T-helper 1 cell treated with Interleukin-12 subunit alpha and Interleukin-12 subunit beta and Interleukin-4 antibody, amounts not matched to agents 30 μg/mL and 1 μg/mL, for 36 hours (primary cell): ENCODE measurements at regions not wholly inside any gene's neighbourhood (a gene's known extent, or its start where the extent isn't known, plus 50 kb on each side); places are given as distances from the start of the nearest gene placed in this dataset.

ENCODE experiments used
- H3K27ac Mint-ChIP-seq: one replicate; pipeline ENCODE4 v1.8.0; 2021; ENCODE audit warnings: mild to moderate bottlenecking, mixed read lengths
- H3K27me3 Mint-ChIP-seq: one replicate; pipeline ENCODE4 v1.8.0; 2021; ENCODE audit warnings: low read depth, mixed read lengths
- H3K36me3 Mint-ChIP-seq: one replicate; pipeline ENCODE4 v1.8.0; 2021; ENCODE audit warnings: low read depth, mixed read lengths
- H3K4me1 Mint-ChIP-seq: one replicate; pipeline ENCODE4 v1.8.0; 2021; ENCODE audit warnings: low read depth, mixed read lengths
- H3K4me3 Mint-ChIP-seq: one replicate; pipeline ENCODE4 v1.8.0; 2021; ENCODE audit warnings: mild to moderate bottlenecking, moderate library complexity, mixed read lengths
- H3K9me3 Mint-ChIP-seq: one replicate; pipeline ENCODE4 v1.8.0; 2021; ENCODE audit warnings: mixed read lengths

- H3K4me1 Mint-ChIP-seq = no peaks in the 10 kb centered on the region
- no peak overlapping the region for H3K27ac Mint-ChIP-seq
- no peaks in the 10 kb centered on the region for H3K36me3 Mint-ChIP-seq
- H3K4me3 Mint-ChIP-seq = no peak overlapping the region
- no peaks in the 10 kb centered on the region for H3K9me3 Mint-ChIP-seq
- peaks cover 7% of the 10 kb centered on the region for H3K27me3 Mint-ChIP-seq
Measured at GRCh38 chr17:83179811-83180210, 100.4 kb downstream of the METRNL start.

- no peak overlapping the region for H3K4me3 Mint-ChIP-seq
- H3K9me3 Mint-ChIP-seq = no peaks in the 10 kb centered on the region
- H3K27me3 Mint-ChIP-seq = peaks cover 13% of the 10 kb centered on the region
- H3K36me3 Mint-ChIP-seq = no peaks in the 10 kb centered on the region
- no peaks in the 10 kb centered on the region for H3K4me1 Mint-ChIP-seq
- no peak overlapping the region for H3K27ac Mint-ChIP-seq
Measured at GRCh38 chr17:83180264-83180995, 101.0 kb downstream of the METRNL start.

- Mint-ChIP-seq H3K36me3 (no peaks in the 10 kb centered on the region), H3K4me3 (no peak overlapping the region), H3K27ac (no peak overlapping the region)
Measured at GRCh38 chr17:83180996-83181481, 101.6 kb downstream of the METRNL start.

GRCh38 chr17:83181991-83182619 lies 102.7 kb downstream of the METRNL start:
- no peaks in the 10 kb centered on the region for H3K9me3 Mint-ChIP-seq
- no peak overlapping the region for H3K4me3 Mint-ChIP-seq
- H3K36me3 Mint-ChIP-seq = no peaks in the 10 kb centered on the region
- H3K27ac Mint-ChIP-seq = no peak overlapping the region
- peaks cover 13% of the 10 kb centered on the region for H3K27me3 Mint-ChIP-seq
- H3K4me1 Mint-ChIP-seq = peaks cover 2% of the 10 kb centered on the region

More at GRCh38 chr17:83180996-83181481, 101.6 kb downstream of the METRNL start:
- Mint-ChIP-seq H3K27me3 (peaks cover 13% of the 10 kb centered on the region), H3K9me3 (no peaks in the 10 kb centered on the region), H3K4me1 (peaks cover under 1% of the 10 kb centered on the region)

- Mint-ChIP-seq H3K9me3 (no peaks in the 10 kb centered on the region), H3K4me1 (peaks cover 4% of the 10 kb centered on the region)
Measured at GRCh38 chr17:83182620-83183101, 103.3 kb downstream of the METRNL start.

GRCh38 chr17:83183145-83183948 lies 103.9 kb downstream of the METRNL start:
- Mint-ChIP-seq H3K9me3 (peaks cover 3% of the 10 kb centered on the region), H3K27ac (no peak overlapping the region)

More at GRCh38 chr17:83182620-83183101, 103.3 kb downstream of the METRNL start:
- no peak overlapping the region for H3K4me3 Mint-ChIP-seq
- no peak overlapping the region for H3K27ac Mint-ChIP-seq
- no peaks in the 10 kb centered on the region for H3K36me3 Mint-ChIP-seq
- H3K27me3 Mint-ChIP-seq = peaks cover 13% of the 10 kb centered on the region

GRCh38 chr17:83183951-83184506 lies 104.6 kb downstream of the METRNL start:
- H3K27me3 Mint-ChIP-seq = peaks cover 13% of the 10 kb centered on the region
- H3K27ac Mint-ChIP-seq = no peak overlapping the region
- H3K4me3 Mint-ChIP-seq = no peak overlapping the region
- H3K9me3 Mint-ChIP-seq = peaks cover 3% of the 10 kb centered on the region
- no peaks in the 10 kb centered on the region for H3K36me3 Mint-ChIP-seq
- peaks cover 8% of the 10 kb centered on the region for H3K4me1 Mint-ChIP-seq

More at GRCh38 chr17:83183145-83183948, 103.9 kb downstream of the METRNL start:
- Mint-ChIP-seq H3K36me3 (no peaks in the 10 kb centered on the region), H3K4me3 (no peak overlapping the region), H3K4me1 (peaks cover 8% of the 10 kb centered on the region), H3K27me3 (peaks cover 13% of the 10 kb centered on the region)

GRCh38 chr17:83185023-83186002 lies 105.9 kb downstream of the METRNL start:
- Mint-ChIP-seq H3K4me3 (no peak overlapping the region), H3K4me1 (peaks cover 8% of the 10 kb centered on the region), H3K36me3 (no peaks in the 10 kb centered on the region), H3K9me3 (peaks cover 3% of the 10 kb centered on the region), H3K27ac (no peak overlapping the region), H3K27me3 (peaks cover 8% of the 10 kb centered on the region)

GRCh38 chr17:83186226-83186625 lies 106.8 kb downstream of the METRNL start:
- Mint-ChIP-seq H3K4me1 (peaks cover 8% of the 10 kb centered on the region), H3K27me3 (peaks cover 6% of the 10 kb centered on the region), H3K36me3 (no peaks in the 10 kb centered on the region), H3K9me3 (peaks cover 3% of the 10 kb centered on the region), H3K4me3 (no peak overlapping the region), H3K27ac (no peak overlapping the region)

GRCh38 chr17:83186751-83187421 lies 107.5 kb downstream of the METRNL start:
- Mint-ChIP-seq H3K4me1 (peaks cover 8% of the 10 kb centered on the region), H3K36me3 (no peaks in the 10 kb centered on the region), H3K4me3 (no peak overlapping the region), H3K9me3 (peaks cover 3% of the 10 kb centered on the region), H3K27ac (no peak overlapping the region), H3K27me3 (peaks cover 6% of the 10 kb centered on the region)

GRCh38 chr17:83187782-83188311 lies 108.4 kb downstream of the METRNL start:
- Mint-ChIP-seq H3K4me1 (peaks cover 8% of the 10 kb centered on the region), H3K9me3 (peaks cover 3% of the 10 kb centered on the region), H3K36me3 (no peaks in the 10 kb centered on the region), H3K4me3 (no peak overlapping the region), H3K27me3 (peaks cover 6% of the 10 kb centered on the region), H3K27ac (no peak overlapping the region)

GRCh38 chr17:83189044-83190003 lies 109.9 kb downstream of the METRNL start:
- H3K36me3 Mint-ChIP-seq = no peaks in the 10 kb centered on the region
- H3K4me3 Mint-ChIP-seq = no peak overlapping the region
- peaks cover 12% of the 10 kb centered on the region for H3K4me1 Mint-ChIP-seq
- H3K27ac Mint-ChIP-seq = no peak overlapping the region
- H3K9me3 Mint-ChIP-seq = peaks cover 3% of the 10 kb centered on the region
- H3K27me3 Mint-ChIP-seq = peaks cover 6% of the 10 kb centered on the region
